CD14-positive monocyte (primary cell): ENCODE measurements at regions not wholly inside any gene's neighbourhood (a gene's known extent, or its start where the extent isn't known, plus 50 kb on each side); places are given as distances from the start of the nearest gene placed in this dataset.

Source experiments
- DNase-seq, 3 donors: peaks; one replicate each; pipeline ENCODE4 v3.0.0-alpha.2; 2011 to 2022
- H2AFZ ChIP-seq: 2 replicates; pipeline ENCODE4 v1.6.0; 2012; ENCODE audit warnings: mild to moderate bottlenecking, low read depth, low read length, inconsistent platforms; ENCODE audit not compliant: insufficient read depth, poor library complexity, severe bottlenecking
- H3K27ac ChIP-seq, 2 donors: 1 replicate in 1 of 2; 2 replicates in 1 of 2; pipeline ENCODE4 v1.5.1; 2012 to 2013; ENCODE audit warnings: low read length in 2 of 2, control low read depth in 1 of 2, inconsistent platforms in 1 of 2, low read depth in 1 of 2, mild to moderate bottlenecking in 1 of 2
- H3K27me3 ChIP-seq, 2 donors: one replicate each; pipeline versions ENCODE4 v1.6.0 to v1.6.1; 2011 to 2013; ENCODE audit warnings: low read length in 2 of 2; ENCODE audit not compliant: control insufficient read depth in 2 of 2, insufficient read depth in 2 of 2
- H3K36me3 ChIP-seq, 2 donors: replicated peaks in 1 of 2; 1 replicate in 1 of 2; 2 replicates in 1 of 2; pipeline versions ENCODE4 v1.5.1 to v1.6.1; 2012 to 2013; ENCODE audit warnings: low read length in 2 of 2, control low read depth in 1 of 2, inconsistent platforms in 1 of 2, mild to moderate bottlenecking in 1 of 2; ENCODE audit not compliant: insufficient read depth in 2 of 2, control insufficient read depth in 1 of 2
- H3K4me1 ChIP-seq, 2 donors: 1 replicate in 1 of 2; 2 replicates in 1 of 2; pipeline versions ENCODE4 v1.5.1 to v1.6.1; 2012 to 2013; ENCODE audit warnings: low read length in 2 of 2, control low read depth in 1 of 2, inconsistent platforms in 1 of 2, mild to moderate bottlenecking in 1 of 2, moderate library complexity in 1 of 2; ENCODE audit not compliant: insufficient read depth in 2 of 2, control insufficient read depth in 1 of 2
- H3K4me2 ChIP-seq: replicated peaks from 2 replicates; pipeline ENCODE3; 2012; ENCODE audit warnings: low read length, moderate library complexity, mild to moderate bottlenecking; ENCODE audit not compliant: poor library complexity, severe bottlenecking; ENCODE audit errors: extremely low read depth
- H3K4me3 ChIP-seq, 3 experiments: fragments of 200-600 bp in 1 of 3; sonication (generic) in 1 of 3; replicated peaks in 1 of 3; 1 replicate in 2 of 3; 2 replicates in 1 of 3; pipeline ENCODE4 v1.5.1; 2011 to 2013; ENCODE audit warnings: low read length in 3 of 3, mild to moderate bottlenecking in 3 of 3, control low read depth in 2 of 3, low read depth in 2 of 3, inconsistent platforms in 1 of 3, moderate library complexity in 1 of 3
- H3K79me2 ChIP-seq: 2 replicates; pipeline ENCODE4 v1.6.0; 2012; ENCODE audit warnings: mild to moderate bottlenecking, control low read depth, inconsistent platforms, low read length, moderate library complexity; ENCODE audit not compliant: insufficient read depth
- H3K9ac ChIP-seq: 2 replicates; pipeline ENCODE4 v1.6.0; 2017; ENCODE audit warnings: low read length, mild to moderate bottlenecking; ENCODE audit not compliant: insufficient read depth, poor library complexity, severe bottlenecking
- H3K9me3 ChIP-seq, 2 donors: replicated peaks in 1 of 2; 1 replicate in 1 of 2; 2 replicates in 1 of 2; pipeline versions ENCODE4 v1.5.1 to v1.6.1; 2012 to 2013; ENCODE audit warnings: low read length in 2 of 2, control low read depth in 1 of 2; ENCODE audit not compliant: control insufficient read depth in 1 of 2, insufficient read depth in 1 of 2
- H4K20me1 ChIP-seq: 2 replicates; pipeline ENCODE4 v1.6.0; 2012; ENCODE audit warnings: mild to moderate bottlenecking, low read length, control low read depth, moderate library complexity; ENCODE audit not compliant: insufficient read depth
- H3K27ac Mint-ChIP-seq, 7 donors: one replicate each; pipeline ENCODE4 v1.8.0; 2020; ENCODE audit warnings: mild to moderate bottlenecking in 7 of 7, mixed read lengths in 7 of 7, moderate library complexity in 6 of 7, inconsistent platforms in 2 of 7
- H3K27me3 Mint-ChIP-seq, 3 donors: one replicate each; pipeline ENCODE4 v1.8.0; 2021 to 2022; ENCODE audit warnings: low read depth in 3 of 3, mild to moderate bottlenecking in 3 of 3, mixed read lengths in 3 of 3, moderate library complexity in 3 of 3, inconsistent platforms in 1 of 3
- H3K36me3 Mint-ChIP-seq, 2 donors: one replicate each; pipeline ENCODE4 v1.8.0; 2020; ENCODE audit warnings: mixed read lengths in 2 of 2, inconsistent platforms in 1 of 2, mild to moderate bottlenecking in 1 of 2
- H3K4me1 Mint-ChIP-seq: one replicate; pipeline ENCODE4 v1.8.0; 2020; ENCODE audit warnings: mild to moderate bottlenecking, mixed read lengths
- H3K4me3 Mint-ChIP-seq, 2 donors: one replicate each; pipeline ENCODE4 v1.8.0; 2020; ENCODE audit warnings: mild to moderate bottlenecking in 2 of 2, mixed read lengths in 2 of 2, moderate library complexity in 1 of 2
- H3K9me3 Mint-ChIP-seq, 7 donors: one replicate each; pipeline ENCODE4 v1.8.0; 2020 to 2022; ENCODE audit warnings: mixed read lengths in 7 of 7, mild to moderate bottlenecking in 6 of 7, moderate library complexity in 6 of 7, inconsistent platforms in 2 of 7
- WGBS: methylation state at CpG from one replicate; pipeline ENCODE4 v1.1.5; 2013; ENCODE audit warnings: missing lambda C conversion rate; ENCODE audit not compliant: insufficient coverage; 5-methylcytosine and 5-hydroxymethylcytosine counted together
- intact Hi-C, 2 donors: fragments of 100-400 bp; cut with micrococcal nuclease; formaldehyde crosslinking; loops; one replicate each; pipeline versions ENCODE4 v1.15.0 to v1.15.1; 2023
- TF ChIP-seq, protein P1 (sequence below): fragments of 200-600 bp; IDR thresholded peaks from one replicate; pipeline ENCODE4 v1.8.0; 2022; ENCODE audit warnings: antibody characterized with exemption, mild to moderate bottlenecking

- Histone ChIP-seq H3K27me3 (no peaks in the 10 kb centered on the region), H3K9me3 (no peaks in the 10 kb centered on the region), H3K79me2 (no peaks in the 10 kb centered on the region), H4K20me1 (no peaks in the 10 kb centered on the region), H3K4me1 (peaks cover 19 to 25% of the 10 kb centered on the region in 2 donors), H3K4me3 (no peak overlapping the region), H3K27ac (no peak overlapping the region), H3K4me2 (no peak overlapping the region), H3K9ac (no peak overlapping the region), H3K36me3 (no peaks in the 10 kb centered on the region), H2AFZ (no peak overlapping the region)
- Mint-ChIP-seq H3K4me3 (no peak overlapping the region), H3K9me3 (no peaks in the 10 kb centered on the region), H3K36me3 (no peaks in the 10 kb centered on the region), H3K4me1 (peaks cover 50% of the 10 kb centered on the region), H3K27me3 (peaks cover 2 to 14% (median 8%) of the 10 kb centered on the region in 3 donors), H3K27ac (no peak overlapping the region)
- no peak for DNase-seq
- TF ChIP-seq, protein P1, sequence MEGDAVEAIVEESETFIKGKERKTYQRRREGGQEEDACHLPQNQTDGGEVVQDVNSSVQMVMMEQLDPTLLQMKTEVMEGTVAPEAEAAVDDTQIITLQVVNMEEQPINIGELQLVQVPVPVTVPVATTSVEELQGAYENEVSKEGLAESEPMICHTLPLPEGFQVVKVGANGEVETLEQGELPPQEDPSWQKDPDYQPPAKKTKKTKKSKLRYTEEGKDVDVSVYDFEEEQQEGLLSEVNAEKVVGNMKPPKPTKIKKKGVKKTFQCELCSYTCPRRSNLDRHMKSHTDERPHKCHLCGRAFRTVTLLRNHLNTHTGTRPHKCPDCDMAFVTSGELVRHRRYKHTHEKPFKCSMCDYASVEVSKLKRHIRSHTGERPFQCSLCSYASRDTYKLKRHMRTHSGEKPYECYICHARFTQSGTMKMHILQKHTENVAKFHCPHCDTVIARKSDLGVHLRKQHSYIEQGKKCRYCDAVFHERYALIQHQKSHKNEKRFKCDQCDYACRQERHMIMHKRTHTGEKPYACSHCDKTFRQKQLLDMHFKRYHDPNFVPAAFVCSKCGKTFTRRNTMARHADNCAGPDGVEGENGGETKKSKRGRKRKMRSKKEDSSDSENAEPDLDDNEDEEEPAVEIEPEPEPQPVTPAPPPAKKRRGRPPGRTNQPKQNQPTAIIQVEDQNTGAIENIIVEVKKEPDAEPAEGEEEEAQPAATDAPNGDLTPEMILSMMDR, result no peak
- WGBS, result 65% methylated on average over 8 of the region's 9 CpGs
- intact Hi-C loops, result no loop called here
Measured at GRCh38 chr12:111201036-111201435, 167.9 kb downstream of the PHETA1 start.

GRCh38 chr12:111197376-111197944 lies 171.4 kb downstream of the PHETA1 start:
- no peaks in the 10 kb centered on the region for H3K9me3 ChIP-seq
- no peaks in the 10 kb centered on the region for H3K9me3 Mint-ChIP-seq
- no peak overlapping the region for H3K9ac ChIP-seq
- peaks cover 31 to 37% of the 10 kb centered on the region in 2 donors for H3K4me1 ChIP-seq
- no peak for DNase-seq
- peak overlapping the region in 1 of 2 donors; percentile 20 for H3K4me3 Mint-ChIP-seq
- no peaks in the 10 kb centered on the region for H3K36me3 ChIP-seq
- no peak overlapping the region for H2AFZ ChIP-seq
- H3K36me3 Mint-ChIP-seq, result no peaks in the 10 kb centered on the region
- H3K4me3 ChIP-seq, result no peak overlapping the region
- H3K79me2 ChIP-seq, result no peaks in the 10 kb centered on the region
- no peaks in the 10 kb centered on the region for H3K27me3 ChIP-seq
- 100% methylated on average over 1 of the region's 6 CpGs for WGBS
- H3K27me3 Mint-ChIP-seq, result peaks cover 2 to 12% (median 8%) of the 10 kb centered on the region in 3 donors
- peak overlapping the region in 2 of 7 donors; percentile 51 to 54 for H3K27ac Mint-ChIP-seq
- intact Hi-C loops, result no loop called here
- TF ChIP-seq, protein P1, result no peak
- no peaks in the 10 kb centered on the region for H4K20me1 ChIP-seq
- no peak overlapping the region for H3K4me2 ChIP-seq
- peaks cover 56% of the 10 kb centered on the region for H3K4me1 Mint-ChIP-seq
- no peak overlapping the region for H3K27ac ChIP-seq
